ENCODE measurements at regions not wholly inside any gene's neighbourhood (a gene's known extent, or its start where the extent isn't known, plus 50 kb on each side); places are given as distances from the start of the nearest gene placed in this dataset.

GRCh38 chr16:60651346-60651745 lies 1384.9 kb downstream of the CDH8 start:
- no peaks in the 10 kb centered on the region for H3K9me3 ChIP-seq
- no peak overlapping the region for H3K9ac ChIP-seq
- no peaks in the 10 kb centered on the region for H3K27me3 ChIP-seq (ENCODE audit: insufficient read depth)
- H2AFZ ChIP-seq (ENCODE audit: low read depth) = no peak overlapping the region
- no peaks in the 10 kb centered on the region for H4K20me1 ChIP-seq (ENCODE audit: insufficient read depth)
- H3K27ac ChIP-seq (ENCODE audit: low read depth in 2 of 2, low read length in 1 of 2) = no peak overlapping the region
- CTCF ChIA-PET = no interaction called here
- POLR2A ChIA-PET = no interaction called here
- H3K4me3 ChIP-seq (ENCODE audit: low read depth in 2 of 2, low read length in 1 of 2) = no peak overlapping the region
- no peaks in the 10 kb centered on the region for H3K4me1 ChIP-seq (ENCODE audit: control insufficient read depth in 1 of 2, insufficient read depth in 2 of 2, low read depth in 1 of 2, low read length in 1 of 2)
- H3K9me2 ChIP-seq = 0 out of 2 replicates have a peak, but pooled peaks cover 3% of the 10 kb centered on the region
- 67% methylated on average over 3 of the region's 3 CpGs for WGBS (ENCODE audit: low lambda C conversion rate)
- H3K79me2 ChIP-seq (ENCODE audit: insufficient read depth) = no peaks in the 10 kb centered on the region
- TF ChIP-seq POLR2AphosphoS5 (IDR thresholded peaks at IDR 0.05; ENCODE audit: low read depth, low read length) (no peak), YY1 (IDR thresholded peaks at IDR 0.05; ENCODE audit: low read depth) (no peak), RAD21 (IDR thresholded peaks at IDR 0.05; ENCODE audit: low read length) (no peak), NFIC (IDR thresholded peaks at IDR 0.05; ENCODE audit: borderline replicate concordance) (no peak), MXI1 (IDR thresholded peaks at IDR 0.05; ENCODE audit: low read depth, low read length) (no peak), FOSL2 (IDR thresholded peaks at IDR 0.05; ENCODE audit: borderline replicate concordance, low read depth) (no peak), EZH2phosphoT487 (IDR thresholded peaks at IDR 0.05; ENCODE audit: borderline replicate concordance, low read depth) (no peak), MEF2A (IDR thresholded peaks at IDR 0.05; ENCODE audit: borderline replicate concordance, low read depth) (no peak), ZBTB33 (IDR thresholded peaks at IDR 0.05; ENCODE audit: borderline replicate concordance, low read depth) (no peak), FOXM1 (IDR thresholded peaks at IDR 0.05; ENCODE audit: low read depth) (no peak)
- H3F3A ChIP-seq (replicated peaks; ENCODE audit: insufficient read depth) = peaks cover 3% of the 10 kb centered on the region
- no peak overlapping the region for H3K4me2 ChIP-seq
- H3K36me3 ChIP-seq (replicated peaks in 1 of 2; ENCODE audit: control insufficient read depth in 1 of 2, insufficient read depth in 2 of 2, low read length in 1 of 2) = no peaks in the 10 kb centered on the region
- DNase-seq = no peak

GRCh38 chr16:60648290-60648689 lies 1387.9 kb downstream of the CDH8 start:
- Histone ChIP-seq H3K9me2 (0 out of 2 replicates have a peak, but pooled peaks cover 3% of the 10 kb centered on the region), H3K4me1 (ENCODE audit: control insufficient read depth in 1 of 2, insufficient read depth in 2 of 2, low read depth in 1 of 2, low read length in 1 of 2) (no peaks in the 10 kb centered on the region), H2AFZ (ENCODE audit: low read depth) (no peak overlapping the region), H3K4me2 (no peak overlapping the region), H3K9ac (no peak overlapping the region), H3K9me3 (no peaks in the 10 kb centered on the region), H4K20me1 (ENCODE audit: insufficient read depth) (no peaks in the 10 kb centered on the region), H3K79me2 (ENCODE audit: insufficient read depth) (no peaks in the 10 kb centered on the region), H3K27ac (ENCODE audit: low read depth in 2 of 2, low read length in 1 of 2) (no peak overlapping the region), H3F3A (replicated peaks; ENCODE audit: insufficient read depth) (peaks cover 3% of the 10 kb centered on the region), H3K27me3 (ENCODE audit: insufficient read depth) (no peaks in the 10 kb centered on the region), H3K36me3 (replicated peaks in 1 of 2; ENCODE audit: control insufficient read depth in 1 of 2, insufficient read depth in 2 of 2, low read length in 1 of 2) (no peaks in the 10 kb centered on the region), H3K4me3 (ENCODE audit: low read depth in 2 of 2, low read length in 1 of 2) (no peak overlapping the region)
- TF ChIP-seq REST (IDR thresholded peaks at IDR 0.05; ENCODE audit: low read depth, low read length) = no peak
- TF ChIP-seq CHD2 (IDR thresholded peaks at IDR 0.05; ENCODE audit: low read length, partially characterized antibody) = no peak
- no peak for TF ChIP-seq RCOR1 (IDR thresholded peaks at IDR 0.05; ENCODE audit: low read length)
- TF ChIP-seq MXI1 (IDR thresholded peaks at IDR 0.05; ENCODE audit: low read depth, low read length) = no peak
- TF ChIP-seq FOXJ3 (CRISPR knock-in tag; IDR thresholded peaks at IDR 0.05) = no peak
- no peak for TF ChIP-seq USF1 (IDR thresholded peaks at IDR 0.05; ENCODE audit: borderline replicate concordance, low read depth)
- no peak for TF ChIP-seq SIN3A (IDR thresholded peaks at IDR 0.05; ENCODE audit: borderline replicate concordance, low read depth, low read length)
- no peak for TF ChIP-seq RXRA (IDR thresholded peaks at IDR 0.05; ENCODE audit: borderline replicate concordance, low read depth)
- TF ChIP-seq PBX3 (IDR thresholded peaks at IDR 0.05) = no peak
- no peak for TF ChIP-seq FOSL2 (IDR thresholded peaks at IDR 0.05; ENCODE audit: borderline replicate concordance, low read depth)
- TF ChIP-seq FOXM1 (IDR thresholded peaks at IDR 0.05; ENCODE audit: low read depth) = no peak
- TF ChIP-seq TAF1 (IDR thresholded peaks at IDR 0.05; ENCODE audit: borderline replicate concordance, low read depth, low read length) = no peak
- TF ChIP-seq EZH2phosphoT487 (IDR thresholded peaks at IDR 0.05; ENCODE audit: borderline replicate concordance, low read depth) = no peak
- no peak for TF ChIP-seq JUND (IDR thresholded peaks at IDR 0.05)
- CTCF ChIA-PET = no interaction called here
- POLR2A ChIA-PET = no interaction called here
- DNase-seq = no peak

Data from SK-N-SH (cell line).